ENCODE measurements at regions not wholly inside any gene's neighbourhood (a gene's known extent, or its start where the extent isn't known, plus 50 kb on each side); places are given as distances from the start of the nearest gene placed in this dataset.

GRCh38 chr21:30936207-30936606, 54.8 kb upstream of the KRTAP11-1 start:
- H3K4me1 Mint-ChIP-seq (ENCODE audit: low read depth) = no peaks in the 10 kb centered on the region
- H3K4me3 Mint-ChIP-seq = no peak overlapping the region
- intact Hi-C loops (cut with micrococcal nuclease) = no loop called here
- DNase-seq = no peak
- H3K27ac Mint-ChIP-seq = no peak overlapping the region
- H3K9me3 Mint-ChIP-seq = peaks cover 9% of the 10 kb centered on the region
- CTCF ChIA-PET = no interaction called here
- H3K27me3 Mint-ChIP-seq (ENCODE audit: low read depth) = no peaks in the 10 kb centered on the region
- H3K36me3 Mint-ChIP-seq (ENCODE audit: low read depth) = no peaks in the 10 kb centered on the region

- no peak for DNase-seq
- Mint-ChIP-seq H3K4me3 (no peak overlapping the region), H3K27ac (no peak overlapping the region), H3K36me3 (ENCODE audit: low read depth) (no peaks in the 10 kb centered on the region), H3K4me1 (ENCODE audit: low read depth) (no peaks in the 10 kb centered on the region), H3K27me3 (ENCODE audit: low read depth) (no peaks in the 10 kb centered on the region), H3K9me3 (peaks cover 9% of the 10 kb centered on the region)
- CTCF ChIA-PET = no interaction called here
- intact Hi-C loops (cut with micrococcal nuclease) = no loop called here
Observed at GRCh38 chr21:30935889-30936168, 54.4 kb upstream of the KRTAP11-1 start.

- CTCF ChIA-PET = no interaction called here
- Mint-ChIP-seq H3K9me3 (peaks cover 9% of the 10 kb centered on the region), H3K36me3 (ENCODE audit: low read depth) (no peaks in the 10 kb centered on the region), H3K27ac (no peak overlapping the region), H3K27me3 (ENCODE audit: low read depth) (no peaks in the 10 kb centered on the region), H3K4me1 (ENCODE audit: low read depth) (no peaks in the 10 kb centered on the region), H3K4me3 (no peak overlapping the region)
- intact Hi-C loops (cut with micrococcal nuclease) = no loop called here
- DNase-seq = no peak
Observed at GRCh38 chr21:30935121-30935888, 53.9 kb upstream of the KRTAP11-1 start.

GRCh38 chr21:30932686-30933085, 51.3 kb upstream of the KRTAP11-1 start:
- Mint-ChIP-seq H3K4me3 (no peak overlapping the region), H3K9me3 (peaks cover 10% of the 10 kb centered on the region), H3K27ac (no peak overlapping the region), H3K36me3 (ENCODE audit: low read depth) (no peaks in the 10 kb centered on the region), H3K27me3 (ENCODE audit: low read depth) (peaks cover 4% of the 10 kb centered on the region), H3K4me1 (ENCODE audit: low read depth) (no peaks in the 10 kb centered on the region)
- intact Hi-C loops (cut with micrococcal nuclease) = no loop called here
- DNase-seq = no peak
- CTCF ChIA-PET = no interaction called here
